ENCODE measurements at regions not wholly inside any gene's neighbourhood (a gene's known extent, or its start where the extent isn't known, plus 50 kb on each side); places are given as distances from the start of the nearest gene placed in this dataset.

- TF ChIP-seq EZH2phosphoT487 (IDR thresholded peaks at IDR 0.05; ENCODE audit: insufficient read depth, low read depth) = no peak
- TF ChIP-seq EZH2 (IDR thresholded peaks at IDR 0.05; ENCODE audit: insufficient read depth, poor library complexity, severe bottlenecking) = no peak
These were observed 81.8 kb upstream of the THBS1 start for GRCh38 chr15:39499042-39499441.
